Thoracic aorta (tissue), 2 donors: ENCODE measurements at regions not wholly inside any gene's neighbourhood (a gene's known extent, or its start where the extent isn't known, plus 50 kb on each side); places are given as distances from the start of the nearest gene placed in this dataset.

Experiments used
- ATAC-seq: fragments of 150-250 bp; one replicate; pipeline ENCODE4 v1.8.0; 2017; ENCODE audit warnings: low read depth; ENCODE audit not compliant: insufficient number of reproducible peaks, low FRiP score
- DNase-seq: peaks from one replicate; pipeline ENCODE4 v3.0.0-alpha.2; 2020; ENCODE audit warnings: low spot score
- H3K27ac ChIP-seq, 2 donors: fragments of 200-600 bp; sonication (generic); 1 replicate in 1 of 2; 2 replicates in 1 of 2; pipeline ENCODE4 v1.5.1; 2016; ENCODE audit warnings: mild to moderate bottlenecking in 2 of 2, moderate library complexity in 2 of 2
- H3K27me3 ChIP-seq: fragments of 200-600 bp; sonication (generic); replicated peaks from 2 replicates; pipeline ENCODE4 v1.6.0; 2016; ENCODE audit warnings: mild to moderate bottlenecking; ENCODE audit not compliant: insufficient read depth
- H3K36me3 ChIP-seq: fragments of 200-600 bp; sonication (generic); one replicate; pipeline ENCODE4 v1.5.1; 2016
- H3K4me1 ChIP-seq, 2 donors: fragments of 200-600 bp; sonication (generic); 1 replicate in 1 of 2; 2 replicates in 1 of 2; pipeline versions ENCODE4 v1.5.1 to v1.6.0; 2016; ENCODE audit warnings: low read depth in 2 of 2, mild to moderate bottlenecking in 1 of 2; ENCODE audit not compliant: control insufficient read depth in 1 of 2
- H3K4me3 ChIP-seq: fragments of 200-600 bp; sonication (generic); 2 replicates; pipeline ENCODE4 v1.5.1; 2016; ENCODE audit warnings: mild to moderate bottlenecking
- H3K9me3 ChIP-seq: fragments of 200-600 bp; sonication (generic); 2 replicates; pipeline ENCODE4 v1.5.1; 2016
- CTCF ChIP-seq: fragments of 200-600 bp; sonication (generic); IDR thresholded peaks from one replicate; pipeline ENCODE4 v1.5.1; 2019; ENCODE audit warnings: antibody characterized with exemption

- no peak for DNase-seq
- Histone ChIP-seq H3K27me3 (no peaks in the 10 kb centered on the region), H3K4me3 (no peak overlapping the region), H3K36me3 (no peaks in the 10 kb centered on the region), H3K9me3 (no peaks in the 10 kb centered on the region), H3K27ac (no peak overlapping the region), H3K4me1 (peaks cover 0 to 18% of the 10 kb centered on the region in 2 donors)
- no peak for ATAC-seq
- no peak for TF ChIP-seq CTCF
Observed at GRCh38 chr5:68555907-68556681, 340.5 kb downstream of the PIK3R1 start.

- Histone ChIP-seq H3K4me1 (peaks cover 0 to 18% of the 10 kb centered on the region in 2 donors), H3K4me3 (no peak overlapping the region), H3K36me3 (no peaks in the 10 kb centered on the region), H3K9me3 (no peaks in the 10 kb centered on the region), H3K27me3 (no peaks in the 10 kb centered on the region), H3K27ac (no peak overlapping the region)
- ATAC-seq (no peak), DNase-seq (no peak)
- TF ChIP-seq CTCF = no peak
Observed at GRCh38 chr5:68557162-68557936, 341.8 kb downstream of the PIK3R1 start.

- H3K4me3 ChIP-seq = no peak overlapping the region
- no peak for ATAC-seq
- no peak for DNase-seq
- H3K27ac ChIP-seq = no peak overlapping the region
- peaks cover 2% of the 10 kb centered on the region for H3K36me3 ChIP-seq
- no peaks in the 10 kb centered on the region for H3K27me3 ChIP-seq
- peaks cover 15% of the 10 kb centered on the region for H3K9me3 ChIP-seq
- H3K4me1 ChIP-seq = peaks cover 0 to 5% of the 10 kb centered on the region in 2 donors
- TF ChIP-seq CTCF = no peak
Observed at GRCh38 chr5:68562308-68562707, 346.8 kb downstream of the PIK3R1 start.

GRCh38 chr5:68565427-68565826 is 349.9 kb downstream of the PIK3R1 start:
- ATAC-seq (no peak), DNase-seq (no peak)
- Histone ChIP-seq H3K36me3 (peaks cover 2% of the 10 kb centered on the region), H3K4me3 (no peak overlapping the region), H3K27me3 (no peaks in the 10 kb centered on the region), H3K9me3 (peaks cover 15% of the 10 kb centered on the region), H3K4me1 (no peaks in the 10 kb centered on the region), H3K27ac (no peak overlapping the region)
- no peak for TF ChIP-seq CTCF

GRCh38 chr5:68576805-68577204 is 361.2 kb downstream of the PIK3R1 start:
- ATAC-seq = no peak
- H3K27ac ChIP-seq = no peak overlapping the region
- DNase-seq = no peak
- H3K4me1 ChIP-seq = no peaks in the 10 kb centered on the region
- H3K9me3 ChIP-seq = peaks cover 7% of the 10 kb centered on the region
- H3K36me3 ChIP-seq = no peaks in the 10 kb centered on the region
- TF ChIP-seq CTCF = no peak
- H3K27me3 ChIP-seq = no peaks in the 10 kb centered on the region
- no peak overlapping the region for H3K4me3 ChIP-seq
